Stimulated activated CD4-positive, alpha-beta T cell treated with anti-CD3 and anti-CD28 coated beads, Interleukin-4, amount 100 ng/mL, for 48 hours (primary cell): ENCODE measurements at regions not wholly inside any gene's neighbourhood (a gene's known extent, or its start where the extent isn't known, plus 50 kb on each side); places are given as distances from the start of the nearest gene placed in this dataset.
"Not testable (repeated sequence)": the region's sequence is repeated elsewhere in the genome, so short reads cannot be mapped to it uniquely, and the experiment has no call there.

Experiments
- DNase-seq, 2 donors: peaks; one replicate each; pipeline ENCODE4 v3.0.0-alpha.2; 2020; ENCODE audit warnings: low read depth in 2 of 2

DNA sequence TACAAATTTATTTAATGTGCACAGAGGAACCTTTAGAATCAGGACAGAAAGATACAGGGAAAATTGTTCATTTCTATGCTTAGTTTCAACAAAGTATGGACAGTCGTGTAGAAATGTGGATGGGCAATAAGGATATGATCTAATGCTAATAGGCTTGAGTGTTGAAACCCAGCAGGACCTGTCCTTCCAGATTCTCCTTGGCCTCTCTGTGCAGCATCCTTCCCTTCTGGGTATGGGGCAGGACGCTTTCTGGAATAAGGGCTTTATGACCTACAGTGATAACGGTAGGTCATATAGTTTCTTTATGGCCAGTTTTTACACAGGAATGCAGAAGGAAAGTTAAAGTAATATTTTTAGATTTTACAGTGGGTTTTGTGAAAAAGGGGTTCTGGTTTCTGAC is 698.1 kb downstream of the SI start:
- DNase-seq = no peak

DNA sequence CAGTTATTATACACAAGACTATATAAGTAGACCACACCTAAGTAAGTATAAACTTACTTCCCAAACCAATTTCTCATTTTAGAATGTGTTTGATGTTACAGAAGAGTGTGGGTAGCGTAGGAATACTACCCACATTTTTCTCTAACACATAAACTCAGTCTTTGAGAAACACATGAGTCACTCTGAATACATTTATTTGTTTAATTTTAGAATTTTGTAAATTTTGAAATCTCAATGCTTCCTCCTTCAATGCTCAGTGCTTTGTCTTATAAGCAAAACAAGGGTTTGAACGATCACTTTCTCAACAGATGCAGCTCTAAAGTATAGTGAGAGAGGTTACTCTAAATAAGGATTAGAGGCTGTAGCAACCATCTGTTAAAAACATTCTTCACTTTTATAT is 700.8 kb downstream of the SI start:
- no peak for DNase-seq

DNA sequence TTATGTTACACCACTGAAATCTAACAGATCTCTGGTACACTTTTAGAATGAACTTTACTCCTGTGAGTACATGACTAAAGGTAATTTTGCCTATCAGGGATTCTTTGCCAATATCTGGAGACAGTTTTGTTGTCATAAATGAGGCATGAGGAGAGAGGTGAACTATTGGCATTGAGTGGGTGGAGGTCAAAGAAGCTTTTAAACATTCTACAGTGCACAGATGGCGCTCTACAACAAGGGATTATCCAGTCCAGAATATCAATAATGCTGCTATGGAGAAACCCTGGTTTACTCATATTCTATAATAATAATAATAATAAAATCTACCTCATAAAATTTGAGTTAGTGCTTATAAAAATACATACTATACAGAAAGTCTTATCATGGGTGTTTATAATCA is 702.3 kb downstream of the SI start:
- DNase-seq = no peak

DNA sequence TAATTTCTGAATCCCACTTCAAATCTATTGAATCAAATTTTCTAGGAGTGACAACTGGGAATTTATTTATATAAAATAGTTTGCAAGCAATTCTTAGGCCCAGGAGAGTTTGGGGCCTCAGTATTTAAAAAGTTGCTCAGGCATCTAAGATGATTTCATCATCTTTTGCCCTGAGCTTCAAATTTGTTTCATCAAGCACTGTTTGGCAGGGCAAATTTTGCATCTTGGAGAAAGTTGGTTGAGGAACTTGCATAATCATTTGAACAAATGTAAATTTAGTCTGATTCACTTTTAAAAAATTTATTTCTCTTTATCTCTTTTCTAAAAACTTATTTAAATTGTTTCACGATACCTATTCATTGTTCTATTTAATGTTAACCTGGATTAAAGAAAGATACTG is 702.8 kb downstream of the SI start:
- DNase-seq = no peak

- no peak for DNase-seq
Observed at GRCh38 chr3:164371681-164372080, 706.6 kb downstream of the SI start.

- no peak for DNase-seq
Observed at GRCh38 chr3:164370970-164371369, 707.3 kb downstream of the SI start.

- no peak for DNase-seq
Observed at GRCh38 chr3:164365242-164365641, 713.1 kb downstream of the SI start.

DNA sequence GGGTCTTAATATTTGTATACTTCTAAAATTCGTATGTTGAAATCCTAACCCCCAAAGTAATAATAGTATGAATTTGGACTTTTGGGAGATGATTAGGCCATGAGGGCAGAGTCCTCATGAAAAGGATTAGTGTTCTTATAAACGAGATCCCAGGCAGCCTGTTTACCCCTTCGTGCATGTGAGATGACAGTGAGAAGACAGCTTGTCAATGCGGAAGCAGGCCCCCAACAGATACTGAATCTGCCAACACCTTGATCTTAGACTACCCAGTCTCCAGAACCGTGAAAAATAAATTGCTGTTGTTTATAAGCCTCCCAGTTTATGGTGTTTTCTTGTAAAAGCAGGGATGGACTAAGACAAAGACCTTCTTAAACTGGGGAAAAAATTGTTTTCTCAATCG is 714.2 kb downstream of the SI start:
- no peak for DNase-seq

DNA sequence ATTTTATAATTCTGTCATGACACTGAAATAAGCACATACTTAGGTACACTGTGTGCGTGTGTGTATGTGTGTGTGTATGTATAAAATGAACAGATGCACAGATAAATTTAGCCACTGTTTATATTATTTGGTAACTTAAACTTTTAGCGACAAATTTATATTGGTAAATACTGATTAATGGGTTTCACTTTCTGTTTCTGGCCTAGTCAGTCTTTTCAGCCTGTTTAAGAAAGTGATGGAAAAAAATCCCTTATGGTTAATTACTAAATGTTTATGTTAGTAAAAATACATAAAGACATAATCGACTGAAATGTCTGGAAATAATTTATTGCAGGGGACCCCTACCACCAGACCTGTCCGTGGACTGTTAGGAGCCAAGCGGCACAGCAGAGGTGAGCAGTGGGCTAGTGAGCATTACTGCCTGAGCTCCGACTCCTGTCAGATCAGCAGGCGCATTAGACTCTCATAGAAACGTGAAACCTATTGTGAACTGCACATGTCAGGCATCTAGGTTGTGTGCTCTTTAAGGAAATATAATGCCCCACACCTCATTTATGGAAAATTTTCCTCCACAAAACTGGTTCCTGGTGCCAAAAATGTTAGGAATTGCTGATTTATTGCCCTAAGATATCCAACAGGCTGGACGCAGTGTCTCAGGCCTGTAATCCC is 717.4 kb downstream of the SI start:
- no peak for DNase-seq

- DNase-seq = no peak
Observed at GRCh38 chr3:164360078-164360578, 718.2 kb downstream of the SI start.

- no peak for DNase-seq
Observed at GRCh38 chr3:164352991-164353390, 725.3 kb downstream of the SI start.

GRCh38 chr3:164351131-164351530 is 727.2 kb downstream of the SI start:
- no peak for DNase-seq

- DNase-seq = not testable (repeated sequence)
Observed at GRCh38 chr3:164342206-164342605, 736.1 kb downstream of the SI start.

DNA sequence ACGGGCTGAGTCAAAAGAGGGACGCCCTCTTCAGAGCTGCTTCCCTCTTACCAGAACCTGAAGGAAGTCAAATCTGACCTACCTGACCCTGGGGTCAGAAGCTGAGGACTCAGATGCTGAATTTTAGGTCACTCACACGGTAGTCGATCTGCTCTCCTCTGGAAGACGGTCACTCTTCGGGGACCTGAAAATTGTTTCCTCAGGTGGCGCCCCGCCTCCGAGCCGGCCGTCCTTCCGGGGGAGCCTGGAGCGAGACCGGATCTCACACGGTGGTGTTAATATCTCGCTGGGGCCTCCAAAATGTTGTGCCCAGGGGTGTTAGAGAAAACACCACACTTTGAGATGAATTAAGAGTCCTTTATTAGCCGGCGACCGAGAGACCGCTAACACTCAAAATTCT is 737.2 kb downstream of the SI start:
- no peak for DNase-seq

DNA sequence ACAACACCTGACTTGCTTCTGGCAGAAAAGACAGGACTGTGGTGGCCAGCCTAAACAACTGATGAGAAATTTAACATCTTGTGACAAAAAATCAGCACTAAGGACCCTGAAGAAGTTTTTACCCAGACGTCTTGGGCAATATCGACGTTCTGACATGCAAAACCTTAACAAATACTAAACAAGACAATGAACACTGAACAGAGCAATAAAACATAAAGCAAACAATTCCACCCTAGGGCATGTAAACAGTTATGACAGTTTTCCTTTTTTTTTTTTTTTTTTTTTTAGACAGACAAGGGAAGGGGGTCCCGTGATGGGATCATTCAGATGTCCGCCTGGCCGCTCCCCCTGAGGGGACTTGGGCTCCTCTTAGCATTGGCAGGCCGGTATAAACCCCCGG is 738.0 kb downstream of the SI start:
- DNase-seq = no peak

DNA sequence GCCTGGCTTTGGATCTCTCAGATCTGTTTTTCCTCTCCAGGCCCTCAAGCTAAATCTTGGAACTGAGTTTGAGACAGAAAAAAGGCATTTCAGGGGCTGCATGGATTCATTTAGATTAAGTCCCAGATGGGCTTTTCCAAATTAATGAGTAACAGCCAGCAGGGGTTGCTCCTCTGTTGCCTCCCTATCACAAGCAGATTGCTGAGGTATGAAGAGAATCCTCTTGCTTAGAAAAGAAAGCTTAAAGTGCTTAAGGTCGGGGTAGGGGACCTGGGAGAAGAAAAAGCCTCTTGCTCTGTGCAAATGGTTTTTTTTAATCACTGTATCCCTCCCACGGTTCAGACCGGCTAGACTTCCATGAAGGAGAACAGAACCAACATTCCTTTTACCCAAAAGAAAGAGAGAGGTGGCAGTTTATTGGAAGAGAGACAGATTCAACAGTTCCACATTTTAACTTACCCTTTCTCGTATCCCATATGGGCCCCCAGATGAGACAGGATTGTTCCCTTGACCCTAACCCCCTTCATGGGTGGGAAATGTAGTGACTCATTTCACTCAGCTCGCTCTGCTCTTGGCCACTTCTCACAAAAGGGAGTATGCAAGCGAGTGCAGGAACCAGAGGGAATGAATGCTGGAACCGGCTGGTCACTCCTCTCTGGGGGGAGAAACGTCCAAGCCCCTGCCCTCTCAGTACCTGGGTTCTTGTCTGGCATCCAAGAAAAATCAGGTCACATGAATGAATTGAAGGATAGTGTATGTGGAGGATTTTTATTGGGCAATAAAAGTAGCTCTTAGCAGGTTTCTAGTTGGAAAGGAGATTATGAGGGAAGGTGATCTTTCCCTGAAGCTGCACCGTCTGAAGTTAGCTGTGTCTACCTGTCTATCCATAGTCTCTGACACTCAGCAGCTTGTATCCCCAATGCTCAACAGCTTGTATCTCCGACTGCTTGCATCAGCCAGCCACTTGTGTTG is 745.2 kb downstream of the SI start:
- DNase-seq = no peak

GRCh38 chr3:164326714-164327113 is 751.6 kb downstream of the SI start:
- no peak for DNase-seq

DNA sequence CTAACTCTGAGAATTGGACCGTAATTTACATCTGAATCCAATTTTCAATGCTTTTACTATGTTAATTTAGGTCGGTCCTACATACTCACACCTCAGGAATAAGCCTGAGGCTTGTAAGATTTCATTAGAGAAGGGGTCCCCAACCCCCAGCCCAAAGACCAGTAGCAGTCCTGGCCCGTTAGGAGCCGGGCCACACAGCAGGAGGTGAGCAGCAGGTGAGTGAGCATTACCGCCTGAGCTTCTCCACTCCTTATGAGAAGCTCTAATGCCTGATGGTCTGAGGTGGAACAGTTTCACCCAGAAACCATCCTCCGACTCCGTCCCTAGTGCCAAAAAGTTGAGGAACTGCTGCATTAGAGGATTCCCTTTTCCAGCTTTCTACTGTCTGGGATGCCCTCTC is 757.3 kb downstream of the SI start:
- no peak for DNase-seq

GRCh38 chr3:164306042-164306441 is 772.3 kb downstream of the SI start:
- no peak for DNase-seq

DNA sequence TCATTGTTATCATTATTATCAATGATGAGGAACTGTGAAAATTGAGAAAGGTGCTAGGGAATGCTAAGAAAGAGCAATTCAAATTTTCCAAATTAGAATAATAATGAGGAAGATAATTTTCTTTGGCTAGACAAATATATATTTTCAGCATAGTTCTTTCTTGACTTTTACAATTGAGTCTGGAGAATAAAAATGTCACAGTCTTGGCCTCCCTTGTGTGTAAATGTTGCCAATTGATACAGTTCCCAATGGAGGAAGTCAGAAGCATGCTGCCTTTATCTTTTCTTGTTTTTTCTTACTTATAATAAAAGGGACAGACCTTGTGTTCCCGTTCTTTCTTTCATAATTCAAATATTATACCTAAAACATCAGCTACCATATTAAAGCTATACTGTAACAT is 774.4 kb downstream of the SI start:
- DNase-seq = no peak

DNA sequence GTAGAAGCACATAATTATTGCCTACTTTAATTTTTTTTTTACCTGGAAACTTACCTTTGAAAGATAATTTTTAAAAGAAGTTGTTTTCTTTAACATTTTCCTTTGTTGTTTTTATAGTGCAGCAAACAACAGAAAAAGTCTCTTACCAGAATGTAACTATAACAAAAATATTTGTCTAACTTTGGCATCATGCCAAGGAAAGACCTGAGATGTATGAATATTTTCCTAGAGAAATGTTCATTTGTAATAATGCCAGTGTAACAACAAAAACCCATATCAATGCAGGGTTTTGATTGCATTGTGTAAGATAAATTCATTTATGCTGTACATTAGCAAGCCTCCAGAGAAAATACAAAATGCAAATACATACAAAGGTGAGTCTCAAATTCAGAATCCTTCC is 775.7 kb downstream of the SI start:
- DNase-seq = no peak

DNA sequence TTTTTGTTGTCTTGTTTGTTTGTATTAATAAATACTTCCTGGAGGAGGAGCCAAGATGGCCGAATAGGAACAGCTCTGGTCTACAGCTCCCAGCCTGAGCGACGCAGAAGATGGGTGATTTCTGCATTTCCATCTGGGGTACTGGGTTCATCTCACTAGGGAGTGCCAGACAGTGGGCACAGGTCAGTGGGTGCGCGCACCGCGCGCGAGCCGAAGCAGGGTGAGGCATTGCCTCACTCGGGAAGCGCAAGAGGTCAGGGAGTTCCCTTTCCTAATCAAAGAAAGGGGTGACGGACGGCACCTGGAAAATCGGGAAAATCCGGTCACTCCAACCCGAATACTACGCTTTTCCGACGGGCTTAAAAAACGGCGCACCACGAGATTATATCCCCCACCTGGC is 786.8 kb downstream of the SI start:
- DNase-seq = not testable (repeated sequence)

DNA sequence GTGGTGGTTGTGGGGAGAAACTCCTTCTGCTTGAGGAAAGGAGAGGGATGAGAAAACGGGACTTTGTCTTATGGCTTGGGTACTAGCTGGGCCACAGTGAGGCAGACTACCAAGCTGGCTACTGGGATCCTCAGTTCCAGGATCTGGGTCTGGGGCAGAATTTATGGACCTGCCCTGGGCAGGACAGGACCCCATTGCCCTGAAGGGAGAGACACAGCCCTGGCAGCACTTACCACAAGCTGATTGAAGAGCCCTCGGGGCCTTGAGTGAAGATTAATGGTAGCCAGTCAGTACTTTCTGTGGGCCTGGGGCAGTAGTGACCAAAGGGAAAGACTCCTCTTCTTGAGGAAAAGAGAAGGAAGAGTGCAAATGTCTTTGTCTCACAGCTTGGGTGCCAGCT is 799.7 kb downstream of the SI start:
- no peak for DNase-seq
